Esophagus squamous epithelium (tissue), 4 donors: ENCODE measurements at regions not wholly inside any gene's neighbourhood (a gene's known extent, or its start where the extent isn't known, plus 50 kb on each side); places are given as distances from the start of the nearest gene placed in this dataset.

Experiments used
- POLR2A ChIP-seq, 4 donors: fragments of 450-650 bp; IDR thresholded peaks; one replicate each; pipeline ENCODE4 v1.6.1; 2017; ENCODE audit warnings: antibody characterized with exemption in 4 of 4, mild to moderate bottlenecking in 4 of 4, moderate library complexity in 3 of 4
- TF ChIP-seq, protein P1 (sequence below), 6 experiments: fragments of 450-650 bp in 4 of 6; fragments of 200-600 bp in 2 of 6; sonication (generic) in 2 of 6; IDR thresholded peaks; one replicate each; pipeline ENCODE4 v1.5.1; 2016 to 2019; ENCODE audit warnings: antibody characterized with exemption in 6 of 6, mild to moderate bottlenecking in 4 of 6, moderate library complexity in 4 of 6

DNA sequence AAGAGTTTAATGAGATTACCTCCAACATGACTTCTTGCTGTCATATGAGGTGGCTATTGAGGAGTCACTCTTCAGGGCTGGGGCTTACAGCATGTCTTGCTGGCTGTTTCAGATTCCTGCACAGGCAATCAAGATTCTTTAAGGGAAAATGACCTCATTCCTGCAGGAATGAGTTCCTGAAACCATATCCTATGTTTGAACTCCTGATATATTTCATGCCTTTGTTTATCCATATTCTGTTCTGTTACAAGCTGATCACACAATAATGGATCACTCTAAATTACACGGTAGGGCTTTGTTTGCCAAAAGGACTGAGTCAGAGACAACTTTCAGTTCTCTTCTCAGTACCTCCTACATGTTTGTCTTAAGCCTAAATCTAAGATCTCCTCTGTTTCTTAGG is 879.8 kb upstream of the PIK3C3 start:
- TF ChIP-seq, protein P1, sequence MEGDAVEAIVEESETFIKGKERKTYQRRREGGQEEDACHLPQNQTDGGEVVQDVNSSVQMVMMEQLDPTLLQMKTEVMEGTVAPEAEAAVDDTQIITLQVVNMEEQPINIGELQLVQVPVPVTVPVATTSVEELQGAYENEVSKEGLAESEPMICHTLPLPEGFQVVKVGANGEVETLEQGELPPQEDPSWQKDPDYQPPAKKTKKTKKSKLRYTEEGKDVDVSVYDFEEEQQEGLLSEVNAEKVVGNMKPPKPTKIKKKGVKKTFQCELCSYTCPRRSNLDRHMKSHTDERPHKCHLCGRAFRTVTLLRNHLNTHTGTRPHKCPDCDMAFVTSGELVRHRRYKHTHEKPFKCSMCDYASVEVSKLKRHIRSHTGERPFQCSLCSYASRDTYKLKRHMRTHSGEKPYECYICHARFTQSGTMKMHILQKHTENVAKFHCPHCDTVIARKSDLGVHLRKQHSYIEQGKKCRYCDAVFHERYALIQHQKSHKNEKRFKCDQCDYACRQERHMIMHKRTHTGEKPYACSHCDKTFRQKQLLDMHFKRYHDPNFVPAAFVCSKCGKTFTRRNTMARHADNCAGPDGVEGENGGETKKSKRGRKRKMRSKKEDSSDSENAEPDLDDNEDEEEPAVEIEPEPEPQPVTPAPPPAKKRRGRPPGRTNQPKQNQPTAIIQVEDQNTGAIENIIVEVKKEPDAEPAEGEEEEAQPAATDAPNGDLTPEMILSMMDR (IDR thresholded peaks at IDR 0.05): no peak
- no peak for TF ChIP-seq POLR2A (IDR thresholded peaks at IDR 0.05)
